DMS 273 (cell line): ENCODE measurements at regions not wholly inside any gene's neighbourhood (a gene's known extent, or its start where the extent isn't known, plus 50 kb on each side); places are given as distances from the start of the nearest gene placed in this dataset.
"Not testable (repeated sequence)": the region's sequence is repeated elsewhere in the genome, so short reads cannot be mapped to it uniquely, and the experiment has no call there.

Experiments used
- DNase-seq: peaks from one replicate; lab custom pipeline; 2025; ENCODE audit not compliant: unreplicated experiment; lab: John Stamatoyannopoulos, UW

DNA sequence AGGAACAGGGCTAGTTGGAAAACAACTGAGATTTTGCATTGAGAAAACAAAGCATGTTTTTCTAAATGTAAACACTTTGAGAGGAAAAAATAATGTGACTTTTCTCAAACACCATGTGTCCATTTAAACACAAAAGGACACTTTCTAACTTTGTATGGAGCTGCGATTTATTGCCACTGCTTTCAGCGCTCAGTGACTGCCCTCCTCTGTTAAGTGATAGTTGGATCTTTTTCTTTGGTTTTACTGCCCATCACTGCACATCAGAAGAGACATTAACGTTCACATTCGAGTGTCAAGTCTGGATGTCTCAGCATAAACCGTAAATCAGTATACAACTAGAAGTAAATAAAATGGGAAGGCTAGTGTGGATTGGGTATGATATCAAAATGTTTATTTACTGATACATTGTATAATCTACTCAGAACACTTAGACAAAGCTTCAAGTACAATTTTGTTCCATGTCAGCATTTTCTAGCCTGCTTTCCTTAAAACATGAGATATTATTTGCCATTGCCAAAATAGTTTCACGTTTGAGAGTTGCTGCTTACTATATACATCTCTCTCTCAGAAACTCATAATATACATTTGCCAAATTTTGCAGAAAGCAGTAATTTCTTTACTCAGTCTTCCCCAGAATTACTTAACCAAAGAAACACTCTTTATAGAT, 237.6 kb downstream of the IKZF2 start:
- no peak for DNase-seq

- DNase-seq, result no peak
Measured at GRCh38 chr2:212912445-212913103, 238.8 kb downstream of the IKZF2 start.

- DNase-seq, result no peak
Measured at GRCh38 chr2:212911011-212911410, 240.4 kb downstream of the IKZF2 start.

- DNase-seq, result no peak
Measured at GRCh38 chr2:212908682-212909435, 242.6 kb downstream of the IKZF2 start.

- DNase-seq, result no peak
Measured at GRCh38 chr2:212908031-212908430, 243.4 kb downstream of the IKZF2 start.

- DNase-seq, result no peak
Measured at GRCh38 chr2:212906620-212907019, 244.8 kb downstream of the IKZF2 start.

DNA sequence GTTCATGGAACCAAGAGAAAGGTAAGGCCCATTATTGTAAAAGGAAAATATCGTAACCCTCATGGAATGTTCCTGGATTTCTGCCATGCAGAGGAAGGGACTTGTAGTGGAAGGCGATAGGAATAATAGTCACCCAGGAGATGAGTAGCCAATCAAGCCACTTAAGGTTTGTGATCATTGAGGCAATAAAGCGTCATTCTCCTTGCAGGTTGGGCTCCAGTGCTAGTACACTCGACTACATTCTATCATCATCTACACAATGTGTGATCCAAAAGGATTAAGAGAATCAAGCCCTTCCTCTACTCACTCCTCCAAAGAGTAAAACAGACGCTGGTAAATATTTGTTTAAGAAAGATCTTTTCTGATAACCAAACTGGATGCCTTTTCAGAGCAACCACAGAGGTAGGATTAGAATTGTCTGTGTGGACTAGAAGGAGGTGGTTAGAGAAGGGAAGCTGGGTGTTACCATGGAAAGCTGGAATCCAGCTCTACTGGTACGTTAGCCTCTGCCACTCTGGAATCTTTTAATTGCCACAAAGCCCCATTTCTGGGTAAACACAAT, 245.7 kb downstream of the IKZF2 start:
- DNase-seq, result no peak

DNA sequence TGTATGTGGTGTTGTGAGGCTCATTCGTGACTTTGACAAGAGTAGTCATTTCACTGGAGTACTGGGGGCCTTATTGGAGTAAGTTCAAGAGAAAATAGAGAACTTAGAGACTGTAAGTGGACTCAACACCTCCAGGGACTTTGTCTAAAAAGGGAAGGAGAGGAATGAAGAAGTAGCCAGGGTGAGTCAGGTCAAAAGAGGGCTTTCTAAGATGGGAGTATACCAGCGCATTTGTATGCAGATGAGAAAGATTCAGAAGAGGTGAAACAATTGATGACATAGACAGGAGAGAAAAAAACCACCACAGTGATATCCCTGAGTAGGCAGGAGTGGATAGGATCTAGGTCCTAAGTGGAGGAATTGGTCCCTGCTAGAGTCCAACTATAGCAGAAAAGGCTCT, 246.8 kb downstream of the IKZF2 start:
- no peak for DNase-seq

- DNase-seq, result no peak
Measured at GRCh38 chr2:212903413-212903812, 248.0 kb downstream of the IKZF2 start.

- no peak for DNase-seq
Measured at GRCh38 chr2:212902421-212902820, 249.0 kb downstream of the IKZF2 start.

DNA sequence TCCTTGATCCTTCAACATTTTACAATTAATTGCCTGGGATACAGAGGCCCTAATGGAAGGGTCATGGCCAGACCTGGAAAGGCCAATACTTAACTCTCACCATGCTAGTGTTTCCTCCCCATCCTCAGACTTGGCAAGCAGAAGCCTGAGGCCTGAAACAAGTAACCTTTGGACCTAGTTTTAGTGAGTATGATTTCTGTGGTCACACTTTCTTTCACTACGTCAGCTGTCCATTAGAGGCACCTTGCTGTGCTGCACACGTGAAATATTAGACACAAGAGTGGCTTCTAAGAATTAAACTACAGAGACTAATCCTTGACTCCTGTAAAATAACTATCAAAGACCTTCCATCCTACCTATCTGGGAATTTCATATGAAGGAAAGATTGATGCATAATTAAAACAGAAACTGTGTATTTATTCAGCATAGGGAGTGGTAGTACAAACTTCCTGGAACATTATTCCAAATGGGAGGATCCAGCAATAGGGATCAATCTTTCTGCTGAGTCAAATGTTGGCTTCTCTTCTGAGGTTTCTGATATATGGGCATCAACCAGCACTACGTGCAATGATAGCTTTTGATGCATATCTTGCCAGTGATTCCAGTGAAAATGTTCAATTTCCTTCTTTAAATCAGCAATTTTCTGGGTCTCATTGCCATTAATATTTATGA, 249.7 kb downstream of the IKZF2 start:
- no peak for DNase-seq

GRCh38 chr2:212900715-212901114, 250.7 kb downstream of the IKZF2 start:
- no peak for DNase-seq

GRCh38 chr2:212898011-212898410, 253.4 kb downstream of the IKZF2 start:
- DNase-seq, result no peak

DNA sequence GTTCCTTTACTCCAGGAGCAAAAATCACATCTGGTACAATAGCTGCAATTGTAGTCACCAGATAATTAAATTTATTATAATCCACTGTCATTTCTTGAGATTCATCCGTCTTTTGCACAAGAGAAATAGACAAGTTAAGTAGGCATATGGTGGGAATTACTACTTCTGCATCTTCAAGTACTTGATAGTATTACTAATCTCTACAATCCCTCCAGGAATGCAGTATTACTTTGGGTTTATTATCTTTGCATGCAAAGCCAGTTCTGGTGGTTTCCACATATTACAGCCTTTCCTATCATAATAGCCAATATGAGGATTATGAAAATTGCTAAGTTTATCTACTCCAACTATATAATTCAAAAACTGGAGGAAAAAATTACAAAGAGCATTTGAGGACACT, 254.1 kb downstream of the IKZF2 start:
- DNase-seq, result no peak

DNA sequence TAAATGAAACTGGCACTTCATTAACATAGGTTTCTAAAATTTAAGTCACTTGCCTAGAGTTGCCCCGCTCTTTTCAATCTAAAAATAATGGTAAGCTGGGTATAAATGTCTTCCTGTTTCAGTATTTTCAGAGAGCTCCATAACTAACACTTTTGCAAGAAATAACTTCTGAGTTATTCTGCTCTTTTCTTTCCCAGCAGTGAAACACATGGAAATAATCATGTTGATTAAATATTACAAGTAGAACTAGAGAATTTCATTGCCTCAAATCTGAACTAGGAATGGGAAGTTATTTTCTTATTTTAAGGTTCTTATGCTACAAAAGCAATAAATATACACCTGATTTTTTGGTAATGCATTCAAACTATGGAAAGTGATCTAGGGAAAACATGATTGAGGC, 257.4 kb downstream of the IKZF2 start:
- no peak for DNase-seq

GRCh38 chr2:212893216-212893615, 258.2 kb downstream of the IKZF2 start:
- no peak for DNase-seq

- DNase-seq, result peak; percentile 57
Measured at GRCh38 chr2:212892193-212892592, 259.2 kb downstream of the IKZF2 start.

- no peak for DNase-seq
Measured at GRCh38 chr2:212891580-212891979, 259.8 kb downstream of the IKZF2 start.

DNA sequence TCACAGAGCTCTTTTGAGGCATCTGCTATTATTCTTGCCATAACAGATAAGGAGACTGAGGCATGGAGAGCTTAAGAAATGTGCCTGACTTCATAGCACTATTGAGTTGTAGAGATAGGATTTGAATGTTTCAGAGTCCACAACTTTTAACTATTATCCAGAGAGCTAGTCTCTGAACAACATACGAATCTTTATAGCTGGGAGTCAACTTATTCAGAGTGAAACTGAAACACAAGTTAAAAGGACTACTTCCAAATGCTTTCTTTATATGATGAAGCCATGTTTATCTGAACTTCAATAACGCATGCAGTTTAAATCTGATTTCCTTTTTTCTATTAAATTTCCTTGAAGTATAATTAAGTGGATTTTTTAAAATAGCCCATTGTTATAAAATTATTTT, 268.8 kb downstream of the IKZF2 start:
- DNase-seq, result no peak

DNA sequence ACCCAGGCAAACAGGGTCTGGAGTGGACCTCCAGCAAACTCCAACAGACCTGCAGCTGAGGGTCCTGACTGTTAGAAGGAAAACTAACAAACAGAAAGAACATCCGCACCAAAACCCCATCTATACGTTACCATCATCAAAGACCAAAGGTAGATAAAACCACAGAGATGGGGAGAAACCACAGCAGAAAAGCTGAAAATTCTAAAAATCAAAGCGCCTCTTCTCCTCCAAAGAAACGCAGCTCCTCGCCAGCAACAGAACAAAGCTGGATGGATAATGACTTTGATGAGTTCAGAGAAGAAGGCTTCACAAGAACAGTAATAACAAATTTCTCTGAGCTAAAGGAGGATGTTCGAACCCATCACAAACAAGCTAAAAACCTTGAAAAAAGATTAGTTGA, 274.9 kb downstream of the IKZF2 start:
- not testable (repeated sequence) for DNase-seq

DNA sequence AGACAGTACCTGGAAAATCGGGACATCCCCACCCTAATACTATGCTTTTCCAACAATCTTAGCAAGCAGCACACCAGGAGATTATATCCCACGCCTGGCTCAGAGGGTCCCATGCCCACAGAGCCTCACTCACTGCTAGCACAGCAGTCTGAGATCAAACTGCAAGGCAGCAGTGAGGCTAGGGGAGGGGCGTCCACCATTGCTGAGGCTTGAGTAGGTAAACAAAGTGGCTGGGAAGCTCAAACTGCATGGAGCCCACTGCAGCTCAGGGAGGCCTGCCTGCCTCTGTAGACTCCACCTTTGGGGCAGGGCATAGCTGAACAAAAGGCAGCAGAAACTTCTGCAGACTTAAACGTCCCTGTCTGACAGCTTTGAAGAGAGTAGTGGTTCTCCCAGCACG, 275.5 kb downstream of the IKZF2 start:
- DNase-seq, result not testable (repeated sequence)
